ENCODE measurements at regions not wholly inside any gene's neighbourhood (a gene's known extent, or its start where the extent isn't known, plus 50 kb on each side); places are given as distances from the start of the nearest gene placed in this dataset.
"Not testable (repeated sequence)": the region's sequence is repeated elsewhere in the genome, so short reads cannot be mapped to it uniquely, and the experiment has no call there.

- no peak for DNase-seq (ENCODE audit: low spot score)
These were observed 847.0 kb downstream of the TYW1 start for GRCh38 chr7:67843615-67844014.

DNA sequence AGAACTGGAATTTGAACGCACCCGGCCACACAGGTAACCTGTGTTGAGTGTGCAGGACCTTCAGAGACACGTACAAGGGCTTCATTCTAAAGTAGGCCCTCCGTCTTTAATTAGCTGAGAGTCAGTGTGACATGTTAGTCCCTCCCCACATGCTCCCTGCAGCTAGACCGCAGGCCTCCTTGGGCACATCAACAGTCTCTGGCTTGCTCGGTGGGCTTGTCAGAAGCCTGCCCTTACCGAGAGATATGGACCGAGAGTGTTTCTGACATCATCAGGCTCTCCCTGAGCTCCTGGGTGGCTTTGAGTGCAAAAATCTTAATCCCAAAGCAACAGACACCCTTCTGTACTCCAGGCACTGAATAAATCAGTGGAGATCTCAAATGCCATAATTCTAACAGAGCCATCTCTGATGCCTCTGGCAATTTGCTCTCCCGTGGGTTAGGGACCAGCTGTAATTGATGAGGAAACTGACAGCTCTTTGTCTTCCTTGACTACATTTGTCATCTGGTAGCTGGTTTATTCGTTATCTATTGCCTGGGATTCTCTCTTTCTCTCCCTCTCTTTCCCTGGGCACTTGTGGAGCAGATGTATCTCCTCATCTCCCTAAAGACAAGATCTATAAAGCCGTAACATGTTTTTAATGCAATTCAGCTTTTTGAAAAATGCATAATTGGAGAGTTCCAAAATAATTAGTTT lies 850.6 kb downstream of the TYW1 start:
- no peak for DNase-seq (ENCODE audit: low spot score)

DNA sequence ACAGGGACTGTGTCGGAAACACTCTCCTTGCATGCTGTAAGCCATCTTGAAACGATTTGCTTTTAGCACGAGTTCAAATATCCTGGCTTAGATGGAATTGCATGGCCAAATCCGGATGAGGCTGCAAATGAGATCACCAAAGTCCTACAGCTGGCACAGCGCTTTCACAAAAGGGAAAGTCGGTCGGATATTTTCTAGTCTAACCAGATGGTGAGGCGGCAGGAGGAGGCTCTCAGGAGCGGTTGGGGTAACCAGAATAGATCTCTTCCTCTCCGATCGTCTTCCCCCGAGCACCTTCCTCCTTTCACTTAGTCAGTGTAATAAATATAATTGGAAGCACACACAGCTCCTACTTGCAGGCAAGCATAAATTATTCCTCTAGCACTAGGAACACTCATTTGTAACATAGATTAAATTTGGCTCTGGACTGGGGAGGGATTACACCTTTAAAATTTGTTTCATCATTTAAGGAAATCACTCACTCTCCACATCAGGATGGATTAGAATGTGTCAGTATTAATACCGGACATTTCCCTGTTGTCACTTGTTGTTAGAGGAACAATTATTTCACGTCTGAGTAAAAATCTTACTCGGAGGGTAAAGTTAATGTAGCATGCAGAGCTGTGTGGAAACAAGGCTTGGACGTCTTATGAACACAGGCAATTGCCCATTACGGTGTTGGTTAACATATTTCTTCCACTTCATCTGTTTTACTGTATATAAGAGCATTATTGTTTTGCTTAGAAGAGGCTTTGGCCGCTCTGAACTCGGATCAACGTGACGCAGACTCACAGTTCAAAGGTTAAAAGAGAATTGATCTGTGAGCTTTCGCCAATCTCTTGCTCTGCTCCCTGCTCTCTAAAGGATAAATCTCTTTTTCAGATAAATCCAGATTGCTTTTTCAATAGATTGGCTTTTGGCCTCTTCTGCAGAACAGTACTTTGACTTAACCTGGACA lies 857.9 kb downstream of the TYW1 start:
- no peak for DNase-seq (ENCODE audit: low spot score)

GRCh38 chr7:67855322-67855721 lies 858.7 kb downstream of the TYW1 start:
- no peak for DNase-seq (ENCODE audit: low spot score)

DNA sequence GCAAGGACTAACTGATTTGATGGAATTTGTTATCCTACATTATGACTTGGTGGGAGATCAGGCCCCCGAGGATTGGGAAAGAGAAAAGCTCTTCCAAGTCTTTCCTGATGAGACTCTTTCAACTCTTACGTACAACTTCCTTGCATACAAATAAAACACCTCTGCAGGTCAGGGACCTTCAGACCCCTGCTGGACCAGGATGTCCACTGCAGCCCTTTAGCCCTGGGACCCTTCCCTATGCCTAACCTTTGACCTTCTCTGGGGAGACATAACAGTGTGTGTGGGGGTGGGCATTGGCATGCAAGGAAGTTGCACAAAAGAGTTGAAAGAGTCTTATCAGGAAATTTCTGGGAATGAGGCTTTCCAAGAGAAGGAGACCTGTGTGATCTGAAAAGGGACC lies 859.4 kb downstream of the TYW1 start:
- no peak for DNase-seq (ENCODE audit: low spot score)

DNA sequence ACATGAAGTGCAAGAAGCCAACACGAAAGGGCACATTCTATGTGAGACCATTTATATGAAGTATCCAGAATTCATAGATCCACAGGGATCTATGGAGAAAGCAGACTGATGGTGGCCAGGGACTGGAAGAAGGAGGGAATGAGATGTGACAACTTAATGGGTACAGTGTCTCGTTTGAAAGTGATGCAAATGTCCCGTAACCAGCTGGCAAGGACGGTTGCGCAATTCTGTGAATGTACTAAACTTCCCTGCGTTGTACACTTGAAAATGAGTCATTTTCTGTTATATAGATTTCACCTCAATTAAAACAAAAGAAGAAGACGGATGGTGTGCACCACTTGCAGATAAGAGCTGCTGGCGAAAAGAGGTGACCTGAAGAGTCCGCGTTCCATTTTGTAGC lies 861.1 kb downstream of the TYW1 start:
- no peak for DNase-seq (ENCODE audit: low spot score)

DNA sequence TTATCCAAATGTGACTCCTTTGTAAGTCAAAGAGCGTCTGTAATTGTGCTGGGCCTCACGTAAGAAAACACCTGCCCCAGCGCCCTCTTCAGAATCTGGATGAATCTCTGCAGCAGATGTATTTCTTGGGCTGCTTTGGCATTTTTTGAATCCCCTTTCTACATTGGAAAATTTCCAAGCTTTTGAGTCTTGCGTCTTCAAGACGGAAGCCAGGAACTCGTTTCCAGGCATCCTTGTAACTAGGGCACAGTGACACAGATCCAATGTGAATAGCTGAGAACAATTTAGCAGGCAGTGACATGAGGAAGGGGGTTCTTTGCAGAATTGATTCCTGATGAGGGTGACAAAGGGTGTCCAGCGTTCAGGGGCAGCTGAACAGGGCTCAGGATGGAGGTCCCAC lies 862.3 kb downstream of the TYW1 start:
- no peak for DNase-seq (ENCODE audit: low spot score)

DNA sequence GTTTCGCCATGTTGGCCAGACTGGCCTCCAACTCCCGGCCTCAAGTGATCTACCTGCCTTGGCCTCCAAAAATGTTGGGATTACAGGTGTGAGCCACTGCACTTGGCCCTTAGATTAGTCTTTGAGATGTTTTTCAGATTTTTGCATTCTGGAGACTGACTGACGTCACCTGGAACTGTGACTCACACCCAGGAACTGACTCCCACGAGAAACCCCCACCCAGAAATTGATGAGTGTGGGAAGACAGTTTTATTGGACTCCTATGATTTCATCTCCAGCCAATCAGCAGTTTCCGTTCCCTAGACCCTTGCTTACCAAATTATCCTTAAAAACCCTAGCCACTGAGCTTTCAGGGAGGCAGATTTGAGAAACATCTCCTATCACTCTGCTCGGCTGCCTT lies 867.3 kb downstream of the TYW1 start:
- no peak for DNase-seq (ENCODE audit: low spot score)

DNA sequence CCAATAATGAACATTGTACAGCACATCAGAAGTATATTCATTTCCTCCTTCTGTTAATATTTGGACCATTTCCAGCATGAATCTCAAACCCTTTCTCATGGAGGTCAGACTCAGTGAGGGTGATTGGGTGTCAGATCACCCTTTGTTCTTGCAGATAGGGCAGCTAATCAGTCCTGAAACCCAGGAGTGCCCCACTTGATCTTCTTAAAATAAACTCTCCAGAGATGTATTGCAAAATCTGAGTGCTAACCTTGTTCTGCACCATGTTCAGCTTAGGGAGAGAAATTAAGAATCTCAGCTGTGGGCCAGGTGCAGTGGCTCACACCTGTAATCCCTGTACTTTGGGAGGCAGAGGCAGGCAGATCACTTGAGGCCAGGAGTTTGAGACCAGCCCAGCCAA lies 869.4 kb downstream of the TYW1 start:
- DNase-seq (ENCODE audit: low spot score) = no peak

DNA sequence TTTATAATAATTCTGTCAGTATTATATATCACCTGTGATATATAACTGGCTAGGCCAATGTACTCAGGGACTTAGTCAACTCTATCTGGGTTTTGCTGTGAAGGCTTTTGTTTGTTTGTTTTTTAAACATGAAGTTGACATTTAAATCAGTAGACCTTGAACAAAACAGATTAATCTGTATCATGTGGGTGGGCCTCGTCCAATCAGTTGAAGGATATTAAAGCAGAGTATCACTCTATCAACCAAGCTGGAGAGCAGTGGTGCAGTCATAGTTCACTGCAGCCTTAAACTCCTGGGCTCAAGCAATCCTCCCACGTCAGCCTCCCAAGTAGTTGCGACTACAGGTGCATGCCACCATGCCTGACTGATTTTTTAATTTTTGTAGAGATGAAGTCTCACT lies 870.2 kb downstream of the TYW1 start:
- no peak for DNase-seq (ENCODE audit: low spot score)

DNA sequence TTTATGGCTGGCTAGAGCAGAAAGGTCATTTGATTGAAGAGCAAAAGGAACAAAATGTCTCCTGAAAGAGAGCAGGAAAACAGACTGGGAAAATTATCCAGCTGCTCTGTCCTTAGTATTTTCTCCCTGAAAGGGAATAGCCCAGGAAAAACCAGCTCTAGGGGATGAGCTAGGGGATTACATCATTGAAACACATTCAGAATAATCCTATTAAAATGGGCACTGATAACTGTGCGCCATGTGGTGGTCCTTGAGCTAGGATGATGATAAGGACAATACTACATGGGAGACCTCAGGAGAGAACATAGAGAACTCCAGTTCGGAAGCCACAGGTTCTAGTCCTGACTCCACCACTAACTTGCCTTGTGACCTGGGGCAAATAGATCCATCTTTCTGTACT lies 873.8 kb downstream of the TYW1 start:
- DNase-seq (ENCODE audit: low spot score) = no peak

DNA sequence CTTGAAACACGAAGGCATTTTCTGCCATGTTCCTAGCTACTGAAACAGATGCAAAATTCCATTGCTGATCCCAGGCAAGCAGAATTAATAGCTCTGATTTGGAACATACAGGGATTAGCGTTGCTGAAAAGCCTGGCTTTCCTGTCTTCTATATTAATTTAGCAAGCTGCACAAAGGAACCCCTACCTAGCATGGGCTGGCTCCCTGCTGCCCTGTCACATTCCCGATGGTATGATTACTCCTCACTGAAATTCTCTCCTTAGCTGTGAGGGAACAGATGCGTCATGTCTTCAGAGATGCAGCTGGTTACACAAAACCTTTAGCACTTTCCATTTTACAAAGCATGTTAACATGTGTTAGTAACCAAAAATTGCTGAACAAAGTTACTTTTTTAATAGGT lies 878.9 kb downstream of the TYW1 start:
- no peak for DNase-seq (ENCODE audit: low spot score)

DNA sequence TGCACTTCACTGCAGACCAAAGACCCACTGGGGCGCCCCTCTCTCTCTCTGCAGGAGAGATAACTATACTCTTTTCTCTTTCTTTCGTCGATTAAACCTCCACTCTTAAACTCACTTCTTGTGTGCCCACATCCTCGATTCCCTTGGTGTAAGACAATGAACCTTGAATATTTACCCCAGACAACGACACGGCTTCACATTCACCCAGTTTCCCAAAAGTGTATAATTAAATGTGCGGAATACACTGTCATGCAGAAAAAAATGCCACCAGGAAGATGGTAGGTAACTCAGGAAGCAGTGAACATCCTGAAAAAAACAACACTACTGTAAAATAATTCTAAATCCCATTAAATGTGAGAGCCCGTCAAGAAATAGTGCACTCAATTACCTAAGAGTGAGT lies 882.2 kb downstream of the TYW1 start:
- no peak for DNase-seq (ENCODE audit: low spot score)

DNA sequence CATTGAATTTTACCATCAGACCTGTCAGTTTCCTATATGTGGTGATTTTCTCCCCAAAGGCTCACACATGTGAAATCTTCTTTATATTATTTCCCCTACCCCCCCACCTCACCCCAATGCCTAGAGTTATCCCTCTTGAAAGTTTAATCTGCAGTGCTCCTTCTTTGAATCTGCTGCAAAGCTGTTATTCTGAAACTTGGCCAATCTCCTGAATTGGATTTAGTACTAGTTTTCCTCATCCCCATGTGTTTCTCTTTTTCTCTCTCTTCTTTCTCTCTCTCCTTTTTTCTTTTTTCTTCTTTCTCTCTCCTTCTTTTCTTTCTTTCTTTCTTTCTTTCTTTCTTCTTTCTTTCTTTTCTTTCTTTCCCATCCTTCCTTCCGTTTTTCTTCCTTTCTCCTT lies 886.2 kb downstream of the TYW1 start:
- no peak for DNase-seq (ENCODE audit: low spot score)

- DNase-seq (ENCODE audit: low spot score) = no peak
These were observed 893.7 kb downstream of the TYW1 start for GRCh38 chr7:67890316-67890715.

DNA sequence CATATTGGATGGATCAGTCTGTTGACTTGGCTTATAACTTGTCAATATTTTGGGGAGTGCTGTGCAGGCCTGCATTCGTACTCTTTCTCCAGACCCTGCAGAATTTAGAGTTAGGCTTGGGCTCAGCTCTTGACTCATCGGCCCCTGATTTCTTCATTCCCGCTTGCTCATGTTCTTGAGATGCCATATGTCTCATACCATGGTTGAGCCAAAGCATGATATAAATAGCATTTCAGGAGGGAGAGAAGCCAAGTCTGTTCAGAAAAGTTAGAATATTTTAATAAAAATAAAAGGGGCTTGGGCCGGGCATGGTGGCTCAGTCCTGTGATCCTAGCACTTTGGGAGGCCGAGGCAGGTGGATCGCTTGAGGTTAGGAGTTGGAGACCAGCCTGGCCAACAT lies 898.1 kb downstream of the TYW1 start:
- DNase-seq (ENCODE audit: low spot score) = no peak

GRCh38 chr7:67896721-67897120 lies 900.1 kb downstream of the TYW1 start:
- no peak for DNase-seq (ENCODE audit: low spot score)

DNA sequence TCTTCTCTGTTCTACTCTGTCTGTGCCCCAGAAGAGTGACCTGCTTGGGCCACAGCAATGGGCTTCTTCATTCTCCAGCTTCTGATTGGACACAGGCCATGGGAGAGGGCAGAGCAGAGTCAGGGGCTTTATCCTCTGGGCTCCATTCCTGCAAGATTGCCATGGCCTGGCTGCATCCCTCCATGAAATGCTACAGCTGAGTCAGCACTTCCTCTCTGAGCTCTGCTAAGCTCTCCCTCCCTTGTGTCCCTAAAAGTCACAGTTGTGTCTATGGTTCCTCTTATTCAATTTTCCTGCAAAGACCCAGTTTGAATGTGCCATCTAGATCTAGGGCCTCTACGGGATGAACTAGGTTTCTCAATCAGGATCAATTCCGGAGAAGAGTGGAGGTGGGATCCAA lies 903.8 kb downstream of the TYW1 start:
- DNase-seq (ENCODE audit: low spot score) = no peak

DNA sequence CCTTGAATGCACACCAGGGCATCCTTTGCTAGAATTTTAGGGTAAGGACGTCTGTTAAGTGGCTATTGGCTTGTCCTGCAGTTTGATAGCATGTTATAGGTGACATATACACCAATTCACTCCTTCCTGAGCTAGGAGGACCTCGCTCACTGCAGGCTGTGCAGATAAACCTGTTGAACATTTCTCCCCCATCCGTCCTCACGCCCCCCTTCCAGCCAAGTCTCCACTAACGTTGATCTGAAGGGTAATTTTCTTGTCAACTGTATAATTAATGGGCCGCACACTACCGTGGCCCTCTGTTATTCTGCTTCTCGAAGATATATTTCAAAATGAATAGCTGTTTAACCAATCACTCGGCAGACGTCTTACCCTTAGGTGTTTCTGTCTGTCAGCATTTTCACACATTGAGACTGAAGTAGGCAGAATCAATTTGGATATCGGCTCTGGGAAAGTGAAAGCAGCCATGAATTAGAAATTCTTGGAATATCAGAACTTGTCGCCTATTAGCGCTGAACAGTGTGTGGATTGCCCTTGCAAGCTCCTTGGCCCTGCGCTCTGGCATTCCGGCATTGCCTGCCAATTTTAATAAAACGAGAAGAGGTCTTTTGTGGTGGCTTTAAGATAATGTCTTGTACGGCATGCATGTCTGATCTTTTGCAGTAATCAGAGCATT lies 905.3 kb downstream of the TYW1 start:
- no peak for DNase-seq (ENCODE audit: low spot score)

DNA sequence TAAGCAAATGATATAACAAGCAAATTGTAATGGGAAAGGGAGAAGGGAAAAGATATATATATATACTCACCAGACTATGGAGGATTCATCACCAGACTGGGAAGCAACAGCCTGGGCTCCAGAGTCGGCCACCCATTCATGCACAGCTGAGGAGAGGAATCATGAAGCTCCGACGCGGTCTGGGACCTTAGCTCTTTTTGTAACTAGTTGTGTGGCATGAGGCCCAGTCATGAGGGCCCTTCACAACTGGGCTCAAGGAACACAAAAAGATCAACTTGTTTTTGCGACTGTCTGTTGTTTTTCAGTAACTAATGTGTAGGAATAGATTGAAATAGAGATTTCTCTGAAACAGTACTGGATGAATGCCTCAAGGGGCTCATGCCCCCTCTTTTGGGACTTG lies 911.2 kb downstream of the TYW1 start:
- DNase-seq (ENCODE audit: low spot score) = no peak

- no peak for DNase-seq (ENCODE audit: low spot score)
These were observed 915.8 kb downstream of the TYW1 start for GRCh38 chr7:67912437-67912836.

DNA sequence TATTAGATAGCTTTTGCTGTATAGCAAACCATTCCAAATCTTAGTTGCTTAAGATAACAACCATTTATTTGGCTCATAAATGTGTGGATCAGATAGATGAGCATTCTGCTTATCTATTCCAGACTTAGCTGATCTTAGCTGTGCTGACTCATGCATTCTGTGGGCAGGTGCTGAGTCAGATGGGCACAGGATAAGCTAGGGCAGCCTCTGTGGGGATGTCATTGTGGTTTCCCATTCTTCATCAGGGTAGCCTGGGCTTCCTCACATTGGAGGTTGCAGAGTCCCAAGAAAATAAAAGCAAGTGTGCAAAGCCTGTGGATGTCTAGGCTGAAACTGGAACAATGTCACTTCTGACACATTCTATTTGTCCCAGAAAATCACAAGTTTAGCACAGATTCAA lies 917.0 kb downstream of the TYW1 start:
- no peak for DNase-seq (ENCODE audit: low spot score)

- DNase-seq (ENCODE audit: low spot score) = not testable (repeated sequence)
These were observed 919.5 kb downstream of the TYW1 start for GRCh38 chr7:67916111-67916510.
